ENCODE measurements at regions not wholly inside any gene's neighbourhood (a gene's known extent, or its start where the extent isn't known, plus 50 kb on each side); places are given as distances from the start of the nearest gene placed in this dataset.

DNA sequence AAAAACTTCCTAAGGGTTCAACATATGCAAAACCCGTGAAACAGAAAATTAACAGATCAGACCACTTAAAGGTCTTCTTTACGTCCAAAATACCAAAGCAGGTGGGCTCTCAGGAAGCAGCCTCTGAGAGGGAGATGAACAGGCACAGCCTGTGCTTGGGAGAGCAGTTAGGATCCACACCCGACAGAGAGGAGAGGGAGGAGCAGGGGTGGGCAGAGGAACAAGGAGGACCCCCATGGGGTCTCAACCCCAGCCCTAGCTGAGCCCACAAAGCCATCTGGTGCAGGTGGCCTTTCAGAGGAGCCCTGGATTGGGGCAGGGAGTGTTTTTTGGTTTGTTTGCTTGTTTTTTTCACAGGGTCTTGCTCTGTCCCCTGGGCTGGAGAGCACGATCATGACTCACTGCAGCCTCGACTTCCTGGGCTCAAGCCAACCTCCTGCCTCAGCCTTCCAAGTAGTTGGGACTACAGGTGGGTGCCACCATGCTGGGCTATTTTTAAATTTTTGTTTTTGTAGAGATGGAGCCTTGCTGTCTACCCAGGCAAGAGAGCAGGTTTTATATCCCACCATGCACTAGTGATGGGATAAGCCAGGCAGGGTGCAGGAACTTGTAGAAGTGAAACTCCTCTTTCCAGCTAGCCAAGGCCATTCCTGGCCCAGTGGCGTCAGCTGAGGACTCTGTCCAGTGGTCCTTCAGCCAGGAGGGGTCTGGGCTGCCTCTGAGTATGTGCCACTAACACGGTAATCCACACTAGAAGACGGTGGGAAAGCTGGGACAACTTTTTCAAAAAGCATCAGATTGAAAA lies 154.1 kb upstream of the HDAC4 start:
- no peak overlapping the region for H3K4me3 Mint-ChIP-seq (ENCODE audit: low read depth, unreplicated experiment)
- no peak overlapping the region for H3K27ac Mint-ChIP-seq (ENCODE audit: unreplicated experiment)
- TF ChIP-seq, protein P1, sequence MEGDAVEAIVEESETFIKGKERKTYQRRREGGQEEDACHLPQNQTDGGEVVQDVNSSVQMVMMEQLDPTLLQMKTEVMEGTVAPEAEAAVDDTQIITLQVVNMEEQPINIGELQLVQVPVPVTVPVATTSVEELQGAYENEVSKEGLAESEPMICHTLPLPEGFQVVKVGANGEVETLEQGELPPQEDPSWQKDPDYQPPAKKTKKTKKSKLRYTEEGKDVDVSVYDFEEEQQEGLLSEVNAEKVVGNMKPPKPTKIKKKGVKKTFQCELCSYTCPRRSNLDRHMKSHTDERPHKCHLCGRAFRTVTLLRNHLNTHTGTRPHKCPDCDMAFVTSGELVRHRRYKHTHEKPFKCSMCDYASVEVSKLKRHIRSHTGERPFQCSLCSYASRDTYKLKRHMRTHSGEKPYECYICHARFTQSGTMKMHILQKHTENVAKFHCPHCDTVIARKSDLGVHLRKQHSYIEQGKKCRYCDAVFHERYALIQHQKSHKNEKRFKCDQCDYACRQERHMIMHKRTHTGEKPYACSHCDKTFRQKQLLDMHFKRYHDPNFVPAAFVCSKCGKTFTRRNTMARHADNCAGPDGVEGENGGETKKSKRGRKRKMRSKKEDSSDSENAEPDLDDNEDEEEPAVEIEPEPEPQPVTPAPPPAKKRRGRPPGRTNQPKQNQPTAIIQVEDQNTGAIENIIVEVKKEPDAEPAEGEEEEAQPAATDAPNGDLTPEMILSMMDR (IDR thresholded peaks at IDR 0.05; ENCODE audit: unreplicated experiment), result no peak
- H3K4me1 Mint-ChIP-seq (ENCODE audit: low read depth, unreplicated experiment), result no peaks in the 10 kb centered on the region
- no peak for DNase-seq
- BruUV-seq (replicated peaks), result no TSS peak
- intact Hi-C loops (cut with micrococcal nuclease; ENCODE audit: unreplicated experiment), result no loop called here
- H3K9me3 Mint-ChIP-seq (ENCODE audit: low read depth, unreplicated experiment), result no peaks in the 10 kb centered on the region
- no peaks in the 10 kb centered on the region for H3K36me3 Mint-ChIP-seq (ENCODE audit: insufficient read depth, unreplicated experiment)
- peaks cover 78% of the 10 kb centered on the region for H3K27me3 Mint-ChIP-seq (ENCODE audit: unreplicated experiment)
- CTCF ChIA-PET, result interaction anchor here (0.8 kb wide), 1 partner anchor 14 kb away, joined by 3 read pairs; no protein-coding TSS in a partner anchor

DNA sequence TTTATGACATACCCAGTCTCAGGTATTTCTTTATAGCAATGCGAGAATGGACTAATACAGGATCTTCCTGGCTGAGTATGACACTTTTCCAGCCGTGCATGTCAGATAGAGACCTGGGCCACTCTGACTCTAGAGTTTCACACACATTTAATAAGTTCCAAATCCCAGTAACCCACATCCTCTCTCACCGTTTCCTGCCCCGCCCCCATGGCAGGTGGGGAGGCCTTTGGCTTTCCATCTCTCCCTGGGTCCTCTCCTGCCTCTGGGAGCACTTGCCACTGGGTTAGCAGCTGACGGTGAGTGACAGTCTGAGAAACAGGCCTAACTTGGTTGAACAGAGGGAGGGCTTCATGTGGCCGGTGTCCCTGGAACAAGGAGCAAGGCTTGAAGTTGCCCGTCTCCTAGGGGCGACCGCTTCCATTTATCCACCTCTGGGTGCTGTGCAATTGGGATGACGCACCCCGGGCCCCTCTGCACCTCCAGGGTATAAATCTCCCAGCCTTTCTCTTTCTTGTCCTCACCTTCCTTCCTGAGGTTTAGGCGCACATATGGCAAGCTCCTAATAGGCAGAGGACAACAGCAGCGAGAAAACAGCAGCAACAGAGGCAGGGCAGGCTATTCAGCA lies 152.7 kb upstream of the HDAC4 start:
- Mint-ChIP-seq H3K27me3 (ENCODE audit: unreplicated experiment) (peaks cover 78% of the 10 kb centered on the region), H3K36me3 (ENCODE audit: insufficient read depth, unreplicated experiment) (no peaks in the 10 kb centered on the region), H3K27ac (ENCODE audit: unreplicated experiment) (no peak overlapping the region), H3K9me3 (ENCODE audit: low read depth, unreplicated experiment) (no peaks in the 10 kb centered on the region), H3K4me3 (ENCODE audit: low read depth, unreplicated experiment) (no peak overlapping the region), H3K4me1 (ENCODE audit: low read depth, unreplicated experiment) (no peaks in the 10 kb centered on the region)
- CTCF ChIA-PET, result no interaction called here
- TF ChIP-seq, protein P1 (IDR thresholded peaks at IDR 0.05; ENCODE audit: unreplicated experiment), result no peak
- no peak for DNase-seq
- no TSS peak for BruUV-seq (replicated peaks)
- intact Hi-C loops (cut with micrococcal nuclease; ENCODE audit: unreplicated experiment), result no loop called here

DNA sequence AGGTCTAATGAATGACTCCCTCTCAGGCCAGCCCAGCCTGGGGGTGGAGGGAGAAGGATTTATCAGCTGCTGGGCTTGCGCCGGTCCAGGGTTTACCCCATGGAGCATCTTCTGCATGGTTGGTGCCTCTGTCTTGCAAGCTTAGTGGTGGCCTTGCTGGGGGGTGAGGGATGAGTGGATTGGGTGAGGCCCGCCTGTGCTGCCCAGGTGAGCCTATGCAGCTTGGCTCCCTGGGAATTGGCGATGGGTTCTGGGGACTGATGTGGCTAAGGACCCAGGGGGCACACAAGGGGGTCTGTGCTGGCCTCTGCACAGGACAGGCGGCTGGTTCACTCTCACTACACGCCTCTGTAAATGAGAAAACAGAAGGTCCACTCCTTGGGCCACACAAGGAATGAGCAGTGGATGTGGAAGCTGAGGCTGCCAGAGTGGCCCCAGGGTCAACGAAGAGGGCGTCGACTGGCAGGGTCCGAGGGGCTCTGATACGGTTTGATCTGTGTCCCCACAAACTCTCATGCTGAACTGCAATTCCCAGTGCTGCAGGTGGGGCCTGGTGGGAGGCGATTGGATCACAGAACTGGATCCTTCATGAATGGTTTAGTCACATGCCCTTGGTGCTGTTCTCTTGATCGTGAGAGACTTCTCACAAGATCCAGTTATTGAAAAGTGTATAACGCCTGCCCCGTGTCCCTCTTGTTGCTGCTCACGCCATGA lies 151.6 kb upstream of the HDAC4 start:
- no peak overlapping the region for H3K4me3 Mint-ChIP-seq (ENCODE audit: low read depth, unreplicated experiment)
- TF ChIP-seq, protein P1 (IDR thresholded peaks at IDR 0.05; ENCODE audit: unreplicated experiment), result no peak
- no peaks in the 10 kb centered on the region for H3K9me3 Mint-ChIP-seq (ENCODE audit: low read depth, unreplicated experiment)
- no peaks in the 10 kb centered on the region for H3K36me3 Mint-ChIP-seq (ENCODE audit: insufficient read depth, unreplicated experiment)
- no peak for DNase-seq
- BruUV-seq (replicated peaks), result no TSS peak
- no peaks in the 10 kb centered on the region for H3K4me1 Mint-ChIP-seq (ENCODE audit: low read depth, unreplicated experiment)
- H3K27me3 Mint-ChIP-seq (ENCODE audit: unreplicated experiment), result peaks cover 69% of the 10 kb centered on the region
- no peak overlapping the region for H3K27ac Mint-ChIP-seq (ENCODE audit: unreplicated experiment)
- CTCF ChIA-PET, result no interaction called here
- intact Hi-C loops (cut with micrococcal nuclease; ENCODE audit: unreplicated experiment), result no loop called here

DNA sequence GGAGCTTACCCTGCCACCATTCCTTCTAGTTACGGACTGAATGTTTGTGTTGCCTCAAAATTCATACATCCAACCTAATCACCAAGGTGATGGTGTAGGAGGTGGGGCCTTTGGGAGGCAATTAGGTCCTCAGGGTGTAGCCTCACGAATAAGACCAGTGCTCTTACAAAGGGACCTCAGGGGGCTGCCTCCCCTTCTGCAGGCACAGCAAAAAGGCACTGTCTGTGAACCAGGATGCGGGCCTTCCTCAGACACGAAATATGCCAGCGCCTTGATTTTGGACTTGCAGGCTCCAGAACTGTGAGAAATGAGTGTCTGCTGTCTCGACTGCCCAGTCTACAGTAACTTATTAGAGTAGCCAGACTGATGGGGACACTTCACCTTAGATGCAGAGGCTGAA lies 150.4 kb upstream of the HDAC4 start:
- DNase-seq, result no peak
- H3K27me3 Mint-ChIP-seq (ENCODE audit: unreplicated experiment), result peaks cover 69% of the 10 kb centered on the region
- no peak overlapping the region for H3K4me3 Mint-ChIP-seq (ENCODE audit: low read depth, unreplicated experiment)

More for the DNA sequence above, 150.4 kb upstream of the HDAC4 start:
- intact Hi-C loops (cut with micrococcal nuclease; ENCODE audit: unreplicated experiment), result no loop called here
- no peaks in the 10 kb centered on the region for H3K4me1 Mint-ChIP-seq (ENCODE audit: low read depth, unreplicated experiment)
- no peaks in the 10 kb centered on the region for H3K9me3 Mint-ChIP-seq (ENCODE audit: low read depth, unreplicated experiment)
- no peak overlapping the region for H3K27ac Mint-ChIP-seq (ENCODE audit: unreplicated experiment)
- TF ChIP-seq, protein P1 (IDR thresholded peaks at IDR 0.05; ENCODE audit: unreplicated experiment), result no peak
- CTCF ChIA-PET, result no interaction called here
- no peaks in the 10 kb centered on the region for H3K36me3 Mint-ChIP-seq (ENCODE audit: insufficient read depth, unreplicated experiment)
- BruUV-seq (replicated peaks), result no TSS peak
